HepG2 (cell line): ENCODE measurements at regions not wholly inside any gene's neighbourhood (a gene's known extent, or its start where the extent isn't known, plus 50 kb on each side); places are given as distances from the start of the nearest gene placed in this dataset.

Experiments
- ATAC-seq: fragments of 200-7000 bp; cut with Tn5 transposase; 3 replicates; pipeline ENCODE4 v1.9.1; 2020; ENCODE audit warnings: mild to moderate bottlenecking, moderate library complexity
- BruUV-seq: library from RNA; stranded (reverse); fragments of 400-500 nt; replicated peaks from 2 replicates; lab custom pipeline; 2021; lab: Mats Ljungman, UMichigan
- CTCF ChIA-PET: fragments of 300-600 bp; formaldehyde crosslinking; extraction: SDS; loops from one replicate; lab custom pipeline; 2021; ENCODE audit warnings: low total read pairs, inconsistent platforms, low intra/inter-chr PET ratio; lab: Yijun Ruan, JAX
- POLR2A ChIA-PET: fragments of 350-600 bp; sonication (Branson Sonifier 250); formaldehyde crosslinking; loops from one replicate; lab custom pipeline; 2020; ENCODE audit warnings: antibody characterized with exemption, inconsistent platforms; lab: Yijun Ruan, JAX
- DNase-seq: peaks from one replicate; pipeline ENCODE4 v3.0.0-alpha.2; 2015; ENCODE audit warnings: low spot score
- FAIRE-seq: peaks from 3 replicates; lab custom pipeline; 2011; peaks lifted over from hg19 to GRCh38; lab: Jason Lieb, UNC
- H2AFZ ChIP-seq: one replicate; pipeline ENCODE4 v1.6.1; 2011; ENCODE audit warnings: low read length, inconsistent platforms
- H3K27ac ChIP-seq: fragments of 300-600 bp; 3 replicates; pipeline ENCODE4 v1.8.0; 2011; ENCODE audit warnings: mixed run types, mild to moderate bottlenecking, mixed read lengths, low read length, inconsistent platforms; ENCODE audit not compliant: insufficient read depth; ENCODE audit errors: extremely low read length
- H3K27me3 ChIP-seq, 2 experiments: fragments of 200-600 bp in 1 of 2; 2 replicates in 1 of 2; 3 replicates in 1 of 2; pipeline versions ENCODE4 v1.6.0 to v1.8.0; 2011; ENCODE audit warnings: low read length in 2 of 2, mild to moderate bottlenecking in 2 of 2, moderate library complexity in 2 of 2, inconsistent platforms in 1 of 2; ENCODE audit not compliant: insufficient read depth in 2 of 2, control insufficient read depth in 1 of 2
- H3K36me3 ChIP-seq, 2 experiments: fragments of 200-600 bp in 1 of 2; replicated peaks in 1 of 2; 2 replicates in 1 of 2; 3 replicates in 1 of 2; pipeline versions ENCODE4 v1.5.1 to v1.8.0; 2011; ENCODE audit warnings: low read length in 2 of 2, inconsistent platforms in 1 of 2; ENCODE audit not compliant: insufficient read depth in 2 of 2, control insufficient read depth in 1 of 2
- H3K4me1 ChIP-seq: 2 replicates; pipeline ENCODE4 v1.5.1; 2012; ENCODE audit warnings: low read length, inconsistent platforms; ENCODE audit not compliant: insufficient read depth
- H3K4me2 ChIP-seq: 2 replicates; pipeline ENCODE4 v1.6.0; 2011; ENCODE audit warnings: low read depth, low read length, inconsistent platforms
- H3K4me3 ChIP-seq, 3 experiments: fragments of 200-600 bp in 1 of 3; sonication (generic), shearing (Covaris generic) in 1 of 3; replicated peaks in 1 of 3; 2 replicates each; pipeline ENCODE4 v1.5.1; 2011 to 2016; ENCODE audit warnings: low read length in 3 of 3, inconsistent platforms in 2 of 3, low read depth in 2 of 3, mild to moderate bottlenecking in 2 of 3, control low read depth in 1 of 3, mixed read lengths in 1 of 3; ENCODE audit not compliant: insufficient read depth in 1 of 3
- H3K79me2 ChIP-seq: one replicate; pipeline ENCODE4 v1.6.1; 2011; ENCODE audit warnings: low read length, inconsistent platforms; ENCODE audit not compliant: insufficient read depth
- H3K9ac ChIP-seq: 2 replicates; pipeline ENCODE4 v1.6.0; 2011; ENCODE audit warnings: mild to moderate bottlenecking, low read depth, low read length, inconsistent platforms; ENCODE audit not compliant: insufficient read depth
- H3K9me3 ChIP-seq: 2 replicates; pipeline ENCODE4 v1.5.1; 2012; ENCODE audit warnings: mild to moderate bottlenecking, low read length
- H4K20me1 ChIP-seq: 2 replicates; pipeline ENCODE4 v1.6.0; 2011; ENCODE audit warnings: inconsistent platforms, mild to moderate bottlenecking, low read length, moderate library complexity; ENCODE audit not compliant: insufficient read depth
- ATF7-NPFF ChIP-seq: sonication (generic); formaldehyde crosslinking; IDR thresholded peaks from 2 replicates; pipeline ENCODE4 v1.8.1; 2023; ENCODE audit warnings: mild to moderate bottlenecking, low read depth, missing genetic modification reagents, moderate library complexity
- ATRX ChIP-seq: sonication (generic); formaldehyde crosslinking; IDR thresholded peaks from 2 replicates; pipeline ENCODE4 v1.4.0; 2020; ENCODE audit warnings: missing genetic modification reagents, borderline replicate concordance
- BRF2 ChIP-seq: sonication (generic); formaldehyde crosslinking; IDR thresholded peaks from 2 replicates; pipeline ENCODE4 v1.8.1; 2022; ENCODE audit warnings: mild to moderate bottlenecking, missing genetic modification reagents
- ELF4 ChIP-seq: sonication (generic); formaldehyde crosslinking; IDR thresholded peaks from 2 replicates; pipeline ENCODE4 v1.5.0; 2020; ENCODE audit warnings: missing genetic modification reagents, mild to moderate bottlenecking, moderate library complexity, borderline replicate concordance
- ERF ChIP-seq: IDR thresholded peaks from 2 replicates; pipeline ENCODE4 v1.6.1; 2018; ENCODE audit warnings: missing biosample characterization, missing genetic modification reagents
- HIC2 ChIP-seq: sonication (generic); formaldehyde crosslinking; IDR thresholded peaks from 2 replicates; pipeline ENCODE4 v1.9.0; 2022; ENCODE audit warnings: low read depth, missing genetic modification reagents
- HMGA1 ChIP-seq: sonication (generic); formaldehyde crosslinking; conservative IDR thresholded peaks from 2 replicates; pipeline ENCODE4 v1.4.0; 2020; ENCODE audit warnings: missing genetic modification reagents
- MED13 ChIP-seq: sonication (generic); formaldehyde crosslinking; IDR thresholded peaks from 2 replicates; pipeline ENCODE4 v1.5.0; 2020; ENCODE audit warnings: missing genetic modification reagents
- MED8 ChIP-seq: sonication (generic); formaldehyde crosslinking; IDR thresholded peaks from 2 replicates; pipeline ENCODE4 v1.8.1; 2023; ENCODE audit warnings: mild to moderate bottlenecking, missing genetic modification reagents; ENCODE audit not compliant: insufficient replicate concordance
- NRL ChIP-seq: sonication (generic); formaldehyde crosslinking; IDR thresholded peaks from 2 replicates; pipeline ENCODE4 v1.5.0; 2020; ENCODE audit warnings: missing genetic modification reagents, mild to moderate bottlenecking, moderate library complexity, borderline replicate concordance
- PLRG1 ChIP-seq: fragments of 450-650 bp; conservative IDR thresholded peaks from 2 replicates; pipeline ENCODE4 v1.6.1; 2016
- POGZ ChIP-seq: sonication (generic); formaldehyde crosslinking; IDR thresholded peaks from 2 replicates; pipeline ENCODE4 v1.4.0; 2020; ENCODE audit warnings: mild to moderate bottlenecking, missing genetic modification reagents
- PREB ChIP-seq: sonication (generic); formaldehyde crosslinking; IDR thresholded peaks from 2 replicates; pipeline ENCODE4 v1.4.0; 2020; ENCODE audit warnings: missing genetic modification reagents
- SALL2 ChIP-seq: sonication (generic); formaldehyde crosslinking; IDR thresholded peaks from 2 replicates; pipeline ENCODE4 v1.8.1; 2023; ENCODE audit warnings: mild to moderate bottlenecking, missing genetic modification reagents, inconsistent platforms
- U2AF1 ChIP-seq: fragments of 200-400 bp; formaldehyde crosslinking; optimal IDR thresholded peaks from 2 replicates; pipeline ENCODE3; 2017; ENCODE audit warnings: mild to moderate bottlenecking, low read depth, low read length
- YEATS4 ChIP-seq: sonication (generic); formaldehyde crosslinking; IDR thresholded peaks from 2 replicates; pipeline ENCODE4 v1.4.0; 2020; ENCODE audit warnings: missing genetic modification reagents, borderline replicate concordance
- ZNF160 ChIP-seq: sonication (generic); formaldehyde crosslinking; IDR thresholded peaks from 2 replicates; pipeline ENCODE4 v1.8.0; 2022; ENCODE audit warnings: mild to moderate bottlenecking, inconsistent platforms, missing genetic modification reagents
- ZNF292 ChIP-seq: sonication (generic); formaldehyde crosslinking; IDR thresholded peaks from 2 replicates; pipeline ENCODE4 v1.8.1; 2022; ENCODE audit warnings: mild to moderate bottlenecking, low read depth, missing genetic modification reagents, borderline replicate concordance
- ZNF597 ChIP-seq: sonication (generic); formaldehyde crosslinking; IDR thresholded peaks from 2 replicates; pipeline ENCODE4 v1.5.0; 2020; ENCODE audit warnings: missing genetic modification reagents
- WGBS: methylation state at CpG from one replicate; pipeline ENCODE4 v1.1.6; 2017; ENCODE audit warnings: low lambda C conversion rate; 5-methylcytosine and 5-hydroxymethylcytosine counted together
- in situ Hi-C: cut with HindIII; loops from 2 replicates; pipeline ENCODE4 v1.10.0; 2017; ENCODE audit warnings: low pct_unique_long_range_greater_than_20kb; ENCODE audit not compliant: extremely low pct_ligation_motif_present
- intact Hi-C: fragments of 100-400 bp; cut with micrococcal nuclease; formaldehyde crosslinking; loops from one replicate; pipeline ENCODE4 v1.10.0; 2022; ENCODE audit not compliant: unreplicated experiment

- DNase-seq (no peak), FAIRE-seq (no peak), ATAC-seq (no peak)
- H3K4me2 ChIP-seq = no peak overlapping the region
- H3K9ac ChIP-seq = no peak overlapping the region
- no peaks in the 10 kb centered on the region for H4K20me1 ChIP-seq
- in situ Hi-C loops = no loop called here
- intact Hi-C loops = no loop called here
- H2AFZ ChIP-seq = no peak overlapping the region
- no peaks in the 10 kb centered on the region for H3K79me2 ChIP-seq
- H3K27me3 ChIP-seq = no peaks in the 10 kb centered on the region; a peak in 1 of 5 replicates
- ChIA-PET POLR2A (no interaction called here), CTCF (no interaction called here)
- H3K9me3 ChIP-seq = no peaks in the 10 kb centered on the region
- no peaks in the 10 kb centered on the region for H3K4me1 ChIP-seq
- BruUV-seq = no TSS peak
- H3K27ac ChIP-seq = no peak overlapping the region
- 0% methylated on average over 3 of the region's 3 CpGs for WGBS
- TF ChIP-seq HMGA1 (CRISPR knock-in tag) = no peak
- no peak for TF ChIP-seq PLRG1
- TF ChIP-seq ZNF597 (CRISPR knock-in tag) = no peak
- TF ChIP-seq ELF4 (CRISPR knock-in tag) = no peak
- TF ChIP-seq NRL (CRISPR knock-in tag) = no peak
- no peak for TF ChIP-seq MED13
- no peak for TF ChIP-seq ATF7-NPFF (CRISPR knock-in tag)
- no peak for TF ChIP-seq PREB (CRISPR knock-in tag)
- TF ChIP-seq ERF (CRISPR knock-in tag) = no peak
- no peak for TF ChIP-seq ZNF160
- TF ChIP-seq ZNF292 (CRISPR knock-in tag) = no peak
- no peak for TF ChIP-seq SALL2
- no peak for TF ChIP-seq BRF2
- TF ChIP-seq MED8 = no peak
- no peak for TF ChIP-seq YEATS4 (CRISPR knock-in tag)
- no peak for TF ChIP-seq POGZ
- TF ChIP-seq ATRX (CRISPR knock-in tag) = no peak
- TF ChIP-seq U2AF1 = no peak
- TF ChIP-seq HIC2 (CRISPR knock-in tag) = no peak
- H3K4me3 ChIP-seq = no peak overlapping the region
- H3K36me3 ChIP-seq = no peaks in the 10 kb centered on the region
Observed at GRCh38 chr4:17188125-17188524, 289.7 kb upstream of the LDB2 start.
